Mesenchymal stem cell (in vitro differentiated cells and primary cell): ENCODE measurements at regions not wholly inside any gene's neighbourhood (a gene's known extent, or its start where the extent isn't known, plus 50 kb on each side); places are given as distances from the start of the nearest gene placed in this dataset.

ENCODE experiments used
- DNase-seq: peaks from one replicate; pipeline ENCODE4 v3.0.0-alpha.2; 2013
- H2AFZ ChIP-seq: one replicate; pipeline ENCODE4 v1.6.1; 2013; ENCODE audit warnings: low read depth, mild to moderate bottlenecking, control low read depth, inconsistent platforms, low read length, moderate library complexity
- H2AK5ac ChIP-seq: 2 replicates; pipeline ENCODE4 v1.6.1; 2013; ENCODE audit warnings: low read length, moderate library complexity, mild to moderate bottlenecking, inconsistent platforms; ENCODE audit not compliant: severe bottlenecking
- H2BK120ac ChIP-seq: one replicate; pipeline ENCODE4 v1.6.1; 2013; ENCODE audit warnings: low read depth, mild to moderate bottlenecking, inconsistent platforms, low read length, moderate library complexity
- H2BK12ac ChIP-seq, 2 experiments: one replicate each; pipeline ENCODE4 v1.6.1; 2013; ENCODE audit warnings: inconsistent platforms in 2 of 2, low read length in 2 of 2, mild to moderate bottlenecking in 2 of 2, moderate library complexity in 2 of 2, control low read depth in 1 of 2
- H2BK15ac ChIP-seq: one replicate; pipeline ENCODE4 v1.6.1; 2013; ENCODE audit warnings: mild to moderate bottlenecking, low read depth, inconsistent platforms; ENCODE audit not compliant: poor library complexity, severe bottlenecking
- H2BK5ac ChIP-seq: 2 replicates; pipeline ENCODE4 v1.6.1; 2013; ENCODE audit warnings: low read depth, mild to moderate bottlenecking, low read length, control low read depth, inconsistent platforms; ENCODE audit not compliant: poor library complexity, severe bottlenecking
- H3K14ac ChIP-seq, 2 experiments: one replicate each; pipeline ENCODE4 v1.6.1; 2013; ENCODE audit warnings: inconsistent platforms in 2 of 2, low read length in 2 of 2, control low read depth in 1 of 2, mild to moderate bottlenecking in 1 of 2, moderate library complexity in 1 of 2
- H3K18ac ChIP-seq, 2 experiments: one replicate each; pipeline ENCODE4 v1.6.1; 2013; ENCODE audit warnings: inconsistent platforms in 2 of 2, low read length in 2 of 2, control low read depth in 1 of 2, low read depth in 1 of 2, mild to moderate bottlenecking in 1 of 2
- H3K23ac ChIP-seq, 2 experiments: one replicate each; pipeline ENCODE4 v1.6.1; 2013; ENCODE audit warnings: inconsistent platforms in 2 of 2, low read length in 2 of 2, mild to moderate bottlenecking in 2 of 2, moderate library complexity in 2 of 2, control low read depth in 1 of 2
- H3K27ac ChIP-seq: 2 replicates; pipeline ENCODE4 v1.5.1; 2013; ENCODE audit warnings: mild to moderate bottlenecking, moderate library complexity, low read length, control low read depth, inconsistent platforms; ENCODE audit not compliant: poor library complexity, severe bottlenecking
- H3K27me3 ChIP-seq, 2 experiments: 2 replicates each; pipeline versions ENCODE4 v1.6.1 to v1.7.0; 2013; ENCODE audit warnings: low read length in 2 of 2, mild to moderate bottlenecking in 2 of 2, moderate library complexity in 2 of 2, control low read depth in 1 of 2, inconsistent platforms in 1 of 2; ENCODE audit not compliant: control insufficient read depth in 1 of 2, insufficient read depth in 1 of 2
- H3K36me3 ChIP-seq, 2 experiments: 2 replicates each; pipeline versions ENCODE4 v1.6.1 to v1.7.0; 2013; ENCODE audit warnings: low read length in 2 of 2, control low read depth in 1 of 2, inconsistent platforms in 1 of 2, low read depth in 1 of 2, mild to moderate bottlenecking in 1 of 2; ENCODE audit not compliant: insufficient read depth in 2 of 2, control insufficient read depth in 1 of 2
- H3K4ac ChIP-seq, 2 experiments: one replicate each; pipeline ENCODE4 v1.6.1; 2013; ENCODE audit warnings: inconsistent platforms in 2 of 2, low read length in 2 of 2, mild to moderate bottlenecking in 2 of 2, moderate library complexity in 2 of 2, control low read depth in 1 of 2, low read depth in 1 of 2
- H3K4me1 ChIP-seq: 2 replicates; pipeline ENCODE4 v1.6.1; 2013; ENCODE audit warnings: low read depth, low read length, control low read depth; ENCODE audit not compliant: control insufficient read depth, insufficient read depth
- H3K4me2 ChIP-seq: 2 replicates; pipeline ENCODE4 v1.6.1; 2013; ENCODE audit warnings: low read length, mild to moderate bottlenecking, inconsistent platforms; ENCODE audit not compliant: poor library complexity, severe bottlenecking
- H3K4me3 ChIP-seq, 2 experiments: 2 replicates each; pipeline versions ENCODE4 v1.5.1 to v1.7.0; 2013; ENCODE audit warnings: low read length in 2 of 2, mild to moderate bottlenecking in 2 of 2, control low read depth in 1 of 2, low read depth in 1 of 2; ENCODE audit not compliant: insufficient read depth in 1 of 2
- H3K79me1 ChIP-seq: replicated peaks from 2 replicates; pipeline ENCODE4 v1.6.1; 2013; ENCODE audit warnings: mild to moderate bottlenecking, control low read depth, low read length, inconsistent platforms; ENCODE audit not compliant: poor library complexity, severe bottlenecking
- H3K9ac ChIP-seq: 2 replicates; pipeline ENCODE4 v1.7.0; 2013; ENCODE audit warnings: mild to moderate bottlenecking, low read length, moderate library complexity
- H3K9me3 ChIP-seq: 2 replicates; pipeline ENCODE4 v1.7.0; 2013; ENCODE audit warnings: mild to moderate bottlenecking, low read length; ENCODE audit not compliant: control insufficient read depth
- H4K8ac ChIP-seq: one replicate; pipeline ENCODE4 v1.6.1; 2013; ENCODE audit warnings: inconsistent platforms, mild to moderate bottlenecking, low read length, moderate library complexity
- H4K91ac ChIP-seq: one replicate; pipeline ENCODE4 v1.6.1; 2013; ENCODE audit warnings: mild to moderate bottlenecking, low read length, inconsistent platforms
- WGBS: methylation state at CpG from one replicate; pipeline ENCODE4 v1.1.7; 2013; ENCODE audit warnings: mixed read lengths; 5-methylcytosine and 5-hydroxymethylcytosine counted together

- Histone ChIP-seq H3K36me3 (no peaks in the 10 kb centered on the region), H3K18ac (no peak overlapping the region), H3K4me2 (no peak overlapping the region), H3K4me3 (no peak overlapping the region), H3K9me3 (peaks cover 13% of the 10 kb centered on the region), H2AK5ac (no peak overlapping the region), H2BK12ac (no peak overlapping the region), H3K27ac (no peak overlapping the region), H3K79me1 (no peaks in the 10 kb centered on the region), H3K23ac (no peak overlapping the region), H2BK5ac (no peak overlapping the region), H4K8ac (no peak overlapping the region), H3K27me3 (peaks cover 14 to 15% of the 10 kb centered on the region in 2 experiments), H3K14ac (no peak overlapping the region), H4K91ac (no peak overlapping the region), H2BK15ac (no peak overlapping the region), H3K9ac (no peak overlapping the region), H3K4ac (no peak overlapping the region), H3K4me1 (peaks cover 8% of the 10 kb centered on the region), H2BK120ac (no peak overlapping the region), H2AFZ (no peak overlapping the region)
- DNase-seq = no peak
- WGBS = 85% methylated on average over 13 of the region's 15 CpGs
Observed at GRCh38 chr12:124194264-124194892, 100.5 kb upstream of the RFLNA start.

GRCh38 chr12:124194893-124195566 lies 99.9 kb upstream of the RFLNA start:
- Histone ChIP-seq H3K36me3 (no peaks in the 10 kb centered on the region), H3K27ac (no peak overlapping the region), H3K14ac (no peak overlapping the region), H2BK5ac (no peak overlapping the region), H3K4me1 (peaks cover 2% of the 10 kb centered on the region), H3K79me1 (no peaks in the 10 kb centered on the region), H3K4me3 (no peak overlapping the region), H2BK15ac (no peak overlapping the region), H4K91ac (no peak overlapping the region), H3K9me3 (peaks cover 13% of the 10 kb centered on the region), H4K8ac (no peak overlapping the region), H2AFZ (no peak overlapping the region), H3K18ac (no peak overlapping the region), H3K23ac (no peak overlapping the region), H2AK5ac (no peak overlapping the region), H2BK12ac (no peak overlapping the region), H3K4me2 (no peak overlapping the region), H3K4ac (no peak overlapping the region), H2BK120ac (no peak overlapping the region), H3K9ac (no peak overlapping the region), H3K27me3 (peaks cover 10 to 14% of the 10 kb centered on the region in 2 experiments)
- 82% methylated on average over 18 of the region's 18 CpGs for WGBS
- DNase-seq = no peak

GRCh38 chr12:124195567-124195942 lies 99.3 kb upstream of the RFLNA start:
- no peak overlapping the region for H4K91ac ChIP-seq
- H2AFZ ChIP-seq = no peak overlapping the region
- no peak overlapping the region for H3K14ac ChIP-seq
- H3K36me3 ChIP-seq = no peaks in the 10 kb centered on the region
- H4K8ac ChIP-seq = no peak overlapping the region
- H3K4ac ChIP-seq = no peak overlapping the region
- no peak overlapping the region for H3K27ac ChIP-seq
- H2BK12ac ChIP-seq = no peak overlapping the region
- H3K4me1 ChIP-seq = peaks cover 2% of the 10 kb centered on the region
- no peaks in the 10 kb centered on the region for H3K79me1 ChIP-seq
- H3K27me3 ChIP-seq = peaks cover 10 to 14% of the 10 kb centered on the region in 2 experiments
- H3K18ac ChIP-seq = no peak overlapping the region
- no peak overlapping the region for H3K4me3 ChIP-seq
- WGBS = 73% methylated on average over 6 of the region's 6 CpGs
- H3K9me3 ChIP-seq = peaks cover 13% of the 10 kb centered on the region
- DNase-seq = no peak
- no peak overlapping the region for H2BK5ac ChIP-seq
- H2BK15ac ChIP-seq = no peak overlapping the region
- no peak overlapping the region for H3K23ac ChIP-seq
- no peak overlapping the region for H2BK120ac ChIP-seq
- no peak overlapping the region for H2AK5ac ChIP-seq
- no peak overlapping the region for H3K9ac ChIP-seq
- H3K4me2 ChIP-seq = no peak overlapping the region

- Histone ChIP-seq H2BK5ac (no peak overlapping the region), H2AFZ (no peak overlapping the region), H3K14ac (no peak overlapping the region), H3K23ac (no peak overlapping the region), H3K4me2 (no peak overlapping the region), H4K91ac (no peak overlapping the region), H3K36me3 (no peaks in the 10 kb centered on the region), H3K4me3 (no peak overlapping the region), H3K27me3 (peaks cover 10 to 14% of the 10 kb centered on the region in 2 experiments), H2AK5ac (no peak overlapping the region), H3K79me1 (no peaks in the 10 kb centered on the region), H2BK120ac (no peak overlapping the region), H3K4me1 (peaks cover 2% of the 10 kb centered on the region), H3K9me3 (peaks cover 13% of the 10 kb centered on the region), H3K18ac (no peak overlapping the region), H2BK15ac (no peak overlapping the region), H3K27ac (no peak overlapping the region), H4K8ac (no peak overlapping the region), H2BK12ac (no peak overlapping the region), H3K4ac (no peak overlapping the region), H3K9ac (no peak overlapping the region)
- no peak for DNase-seq
- 81% methylated on average over 7 of the region's 7 CpGs for WGBS
Observed at GRCh38 chr12:124196236-124196635, 98.7 kb upstream of the RFLNA start.
